ENCODE measurements at regions not wholly inside any gene's neighbourhood (a gene's known extent, or its start where the extent isn't known, plus 50 kb on each side); places are given as distances from the start of the nearest gene placed in this dataset.
"Not testable (repeated sequence)": the region's sequence is repeated elsewhere in the genome, so short reads cannot be mapped to it uniquely, and the experiment has no call there.

DNA sequence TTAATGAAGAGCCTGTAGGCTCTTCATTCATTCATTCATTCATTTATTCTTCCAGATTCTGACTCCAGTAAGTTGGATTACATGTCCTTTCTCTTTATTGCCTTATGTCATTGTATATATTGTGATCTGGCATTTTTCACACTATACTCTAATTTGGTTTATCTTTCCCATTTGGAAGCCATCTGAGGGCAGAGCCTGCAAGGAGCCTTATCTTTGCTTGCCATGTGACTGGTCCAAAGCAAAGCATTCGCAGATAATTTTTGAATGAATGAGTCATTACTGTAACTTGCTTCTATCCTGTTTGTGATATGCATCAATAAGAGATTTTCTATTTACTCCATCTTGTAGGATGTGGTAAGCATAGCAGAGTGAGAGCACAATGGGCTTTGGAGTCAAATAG lies 108.4 kb upstream of the DAB1 start:
- Histone ChIP-seq H3K9me3 (ENCODE audit: control insufficient read depth in 1 of 2, insufficient read depth in 1 of 2, low read depth in 1 of 2, low read length in 2 of 2) (no peaks in the 10 kb centered on the region), H3K9ac (ENCODE audit: low read length) (no peak overlapping the region), H3K36me3 (ENCODE audit: control insufficient read depth in 1 of 2, insufficient read depth in 2 of 2, low read length in 2 of 2) (no peaks in the 10 kb centered on the region), H2AFZ (ENCODE audit: low read depth, low read length, poor library complexity, severe bottlenecking) (no peak overlapping the region), H3K4me1 (ENCODE audit: control insufficient read depth in 1 of 2, insufficient read depth in 2 of 2, low read length in 2 of 2) (no peaks in the 10 kb centered on the region), H4K20me1 (ENCODE audit: insufficient read depth) (no peaks in the 10 kb centered on the region), H3K4me3 (replicated peaks in 1 of 2; ENCODE audit: low read depth in 1 of 2, low read length in 2 of 2) (no peak overlapping the region), H3K27me3 (ENCODE audit: insufficient read depth, low read length) (no peaks in the 10 kb centered on the region), H3K27ac (ENCODE audit: low read depth, low read length) (no peak overlapping the region), H3K4me2 (ENCODE audit: low read length) (no peak overlapping the region), H3K79me2 (ENCODE audit: insufficient read depth, low read length) (no peaks in the 10 kb centered on the region), H3K9me2 (ENCODE audit: insufficient read depth) (no peaks in the 10 kb centered on the region)
- RAD21 ChIA-PET (ENCODE audit: low non-redundant PET in 1 of 2, low total read pairs in 2 of 2, uncharacterized antibody in 2 of 2, unreplicated experiment in 2 of 2), result no interaction called here
- DNase-seq (ENCODE audit: low read depth, low spot score) (no peak), ATAC-seq (no peak)
- intact Hi-C loops (cut with micrococcal nuclease), result no loop called here
- CTCF ChIA-PET, result no interaction called here
- no TSS peak for BruUV-seq (replicated peaks)
- POLR2A ChIA-PET, result no interaction called here
- TF ChIP-seq REST (IDR thresholded peaks at IDR 0.05; ENCODE audit: low read depth), result no peak
- no peak for TF ChIP-seq POLR2AphosphoS5 (IDR thresholded peaks at IDR 0.05; ENCODE audit: low read depth, low read length)
- TF ChIP-seq, protein P1, sequence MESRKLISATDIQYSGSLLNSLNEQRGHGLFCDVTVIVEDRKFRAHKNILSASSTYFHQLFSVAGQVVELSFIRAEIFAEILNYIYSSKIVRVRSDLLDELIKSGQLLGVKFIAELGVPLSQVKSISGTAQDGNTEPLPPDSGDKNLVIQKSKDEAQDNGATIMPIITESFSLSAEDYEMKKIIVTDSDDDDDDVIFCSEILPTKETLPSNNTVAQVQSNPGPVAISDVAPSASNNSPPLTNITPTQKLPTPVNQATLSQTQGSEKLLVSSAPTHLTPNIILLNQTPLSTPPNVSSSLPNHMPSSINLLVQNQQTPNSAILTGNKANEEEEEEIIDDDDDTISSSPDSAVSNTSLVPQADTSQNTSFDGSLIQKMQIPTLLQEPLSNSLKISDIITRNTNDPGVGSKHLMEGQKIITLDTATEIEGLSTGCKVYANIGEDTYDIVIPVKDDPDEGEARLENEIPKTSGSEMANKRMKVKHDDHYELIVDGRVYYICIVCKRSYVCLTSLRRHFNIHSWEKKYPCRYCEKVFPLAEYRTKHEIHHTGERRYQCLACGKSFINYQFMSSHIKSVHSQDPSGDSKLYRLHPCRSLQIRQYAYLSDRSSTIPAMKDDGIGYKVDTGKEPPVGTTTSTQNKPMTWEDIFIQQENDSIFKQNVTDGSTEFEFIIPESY (IDR thresholded peaks at IDR 0.05; ENCODE audit: extremely low read depth, insufficient replicate concordance, low read length), result no peak
- TF ChIP-seq POLR2A (IDR thresholded peaks at IDR 0.05; ENCODE audit: borderline replicate concordance, extremely low read depth, insufficient read depth, insufficient read length), result no peak
- no peak for TF ChIP-seq SRF (IDR thresholded peaks at IDR 0.05; ENCODE audit: low read depth)
- no peak for TF ChIP-seq FOSL1 (IDR thresholded peaks at IDR 0.05; ENCODE audit: low read depth)
- no peak for TF ChIP-seq ZFX (IDR thresholded peaks at IDR 0.05)
- TF ChIP-seq JUND (IDR thresholded peaks at IDR 0.05), result no peak
- TF ChIP-seq YY1 (IDR thresholded peaks at IDR 0.05; ENCODE audit: extremely low read depth, insufficient replicate concordance, low read depth, low read length), result no peak
- no peak for TF ChIP-seq EZH2 (IDR thresholded peaks at IDR 0.05)
- TF ChIP-seq TCF7L2 (IDR thresholded peaks at IDR 0.05; ENCODE audit: borderline replicate concordance, extremely low read depth, insufficient read depth, insufficient read length), result no peak
- TF ChIP-seq EZH2phosphoT487 (IDR thresholded peaks at IDR 0.05; ENCODE audit: borderline replicate concordance), result no peak
- no peak for TF ChIP-seq CEBPB (IDR thresholded peaks at IDR 0.05; ENCODE audit: low read depth)

DNA sequence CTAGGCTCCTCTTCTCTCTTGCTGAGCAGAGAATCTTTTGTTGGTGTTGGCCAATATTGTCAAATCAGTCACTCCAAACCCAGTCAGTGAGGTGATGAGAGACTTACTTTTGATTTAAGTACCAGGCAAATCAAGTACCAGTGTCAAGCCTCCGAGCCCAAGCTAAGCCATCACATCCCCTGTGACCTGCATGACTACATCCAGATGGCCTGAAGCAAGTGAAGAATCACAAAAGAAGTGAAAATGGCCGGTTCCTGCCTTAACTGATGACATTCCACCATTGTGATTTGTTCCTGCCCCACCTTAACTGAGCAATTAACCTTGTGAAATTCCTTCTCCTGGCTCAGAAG lies 107.0 kb upstream of the DAB1 start:
- H2AFZ ChIP-seq (ENCODE audit: low read depth, low read length, poor library complexity, severe bottlenecking); BruUV-seq (replicated peaks); H3K27me3 ChIP-seq (ENCODE audit: insufficient read depth, low read length); RAD21 ChIA-PET (ENCODE audit: low non-redundant PET in 1 of 2, low total read pairs in 2 of 2, uncharacterized antibody in 2 of 2, unreplicated experiment in 2 of 2); H3K36me3 ChIP-seq (ENCODE audit: control insufficient read depth in 1 of 2, insufficient read depth in 2 of 2, low read length in 2 of 2); H3K27ac ChIP-seq (ENCODE audit: low read depth, low read length); H3K9ac ChIP-seq (ENCODE audit: low read length); H3K4me1 ChIP-seq (ENCODE audit: control insufficient read depth in 1 of 2, insufficient read depth in 2 of 2, low read length in 2 of 2); H3K79me2 ChIP-seq (ENCODE audit: insufficient read depth, low read length); H4K20me1 ChIP-seq (ENCODE audit: insufficient read depth); intact Hi-C loops (cut with micrococcal nuclease); H3K9me3 ChIP-seq (ENCODE audit: control insufficient read depth in 1 of 2, insufficient read depth in 1 of 2, low read depth in 1 of 2, low read length in 2 of 2); DNase-seq (ENCODE audit: low read depth, low spot score); CTCF ChIA-PET; POLR2A ChIA-PET; H3K4me2 ChIP-seq (ENCODE audit: low read length); H3K4me3 ChIP-seq (replicated peaks in 1 of 2; ENCODE audit: low read depth in 1 of 2, low read length in 2 of 2); ATAC-seq; H3K9me2 ChIP-seq (ENCODE audit: insufficient read depth): not testable (repeated sequence)
